H1 (cell line): ENCODE measurements at regions not wholly inside any gene's neighbourhood (a gene's known extent, or its start where the extent isn't known, plus 50 kb on each side); places are given as distances from the start of the nearest gene placed in this dataset.

Source experiments
- CTCF ChIA-PET: fragments of 300-600 bp; sonication (Branson Sonifier 250); formaldehyde crosslinking; loops from one replicate; lab custom pipeline; 2021; ENCODE audit not compliant: partially characterized antibody; lab: Charles Lee
- POLR2A ChIA-PET: fragments of 300-600 bp; sonication (Branson Sonifier 250); formaldehyde crosslinking; loops from one replicate; lab custom pipeline; 2021; ENCODE audit warnings: inconsistent platforms; ENCODE audit not compliant: partially characterized antibody; lab: Charles Lee
- DNase-seq, 2 experiments: peaks; one replicate each; pipeline versions ENCODE4 v3.0.0 to v3.0.0-alpha.2; 2010 to 2022; ENCODE audit warnings: low spot score in 2 of 2, low read depth in 1 of 2, mixed read lengths in 1 of 2
- FAIRE-seq: peaks from 2 replicates; lab custom pipeline; 2011; peaks lifted over from hg19 to GRCh38; lab: Jason Lieb, UNC
- H2AFZ ChIP-seq: 2 replicates; pipeline ENCODE4 v1.8.1; 2012; ENCODE audit warnings: low read length, inconsistent platforms
- H2AK5ac ChIP-seq: 2 replicates; pipeline ENCODE4 v1.6.1; 2013; ENCODE audit warnings: low read depth, low read length
- H2BK120ac ChIP-seq: replicated peaks from 2 replicates; pipeline ENCODE3; 2013; ENCODE audit warnings: low read depth, low read length, inconsistent platforms
- H2BK12ac ChIP-seq: 2 replicates; pipeline ENCODE4 v1.6.1; 2013; ENCODE audit warnings: low read depth, low read length
- H2BK15ac ChIP-seq: 2 replicates; pipeline ENCODE4 v1.6.1; 2013; ENCODE audit warnings: low read length
- H2BK20ac ChIP-seq: 2 replicates; pipeline ENCODE4 v1.6.1; 2013; ENCODE audit warnings: low read length
- H2BK5ac ChIP-seq: 2 replicates; pipeline ENCODE4 v1.6.1; 2013; ENCODE audit warnings: low read depth, low read length
- H3K14ac ChIP-seq: 2 replicates; pipeline ENCODE4 v1.6.1; 2013; ENCODE audit warnings: inconsistent platforms; ENCODE audit not compliant: insufficient read length
- H3K18ac ChIP-seq: 2 replicates; pipeline ENCODE4 v1.6.1; 2013; ENCODE audit warnings: low read length; ENCODE audit errors: extremely low read depth
- H3K23ac ChIP-seq: 2 replicates; pipeline ENCODE4 v1.6.1; 2013; ENCODE audit warnings: inconsistent platforms; ENCODE audit not compliant: insufficient read length
- H3K23me2 ChIP-seq: 2 replicates; pipeline ENCODE4 v1.6.1; 2013; ENCODE audit warnings: low read depth, low read length
- H3K27ac ChIP-seq: 2 replicates; pipeline ENCODE4 v1.6.1; 2011; ENCODE audit warnings: low read depth, low read length, inconsistent platforms
- H3K27me3 ChIP-seq, 4 experiments: replicated peaks in 1 of 4; 1 replicate in 1 of 4; 2 replicates in 3 of 4; pipeline versions ENCODE4 v1.6.1 to v1.8.1; 2011 to 2013; ENCODE audit warnings: low read length in 3 of 4, mild to moderate bottlenecking in 3 of 4, inconsistent platforms in 2 of 4, mixed read lengths in 2 of 4, moderate library complexity in 1 of 4; ENCODE audit not compliant: control insufficient read depth in 3 of 4, insufficient read depth in 3 of 4; ENCODE audit errors: extremely low read depth in 1 of 4
- H3K36me3 ChIP-seq, 4 experiments: 2 replicates each; pipeline versions ENCODE4 v1.6.1 to v1.8.1; 2011 to 2013; ENCODE audit warnings: mild to moderate bottlenecking in 4 of 4, low read length in 3 of 4, moderate library complexity in 2 of 4, control low read depth in 1 of 4, inconsistent platforms in 1 of 4; ENCODE audit not compliant: insufficient read depth in 4 of 4, control insufficient read depth in 2 of 4
- H3K4ac ChIP-seq: replicated peaks from 2 replicates; pipeline ENCODE3; 2013; ENCODE audit warnings: low read length, low read depth, mixed read lengths, inconsistent platforms; ENCODE audit not compliant: insufficient read length
- H3K4me1 ChIP-seq, 4 experiments: replicated peaks in 1 of 4; 1 replicate in 1 of 4; 2 replicates in 3 of 4; pipeline versions ENCODE4 v1.6.1 to v1.8.1; 2011 to 2013; ENCODE audit warnings: low read length in 3 of 4, inconsistent platforms in 2 of 4, mixed read lengths in 1 of 4; ENCODE audit not compliant: insufficient read depth in 4 of 4, control insufficient read depth in 3 of 4
- H3K4me2 ChIP-seq, 2 experiments: 2 replicates each; pipeline versions ENCODE4 v1.6.1 to v1.8.1; 2011 to 2013; ENCODE audit warnings: low read depth in 2 of 2, low read length in 2 of 2, control low read depth in 1 of 2, inconsistent platforms in 1 of 2, mild to moderate bottlenecking in 1 of 2; ENCODE audit not compliant: insufficient read depth in 1 of 2
- H3K4me3 ChIP-seq, 4 experiments: fragments of 200-600, 300-600 bp in 1 of 4; sonication (generic), shearing (Covaris generic), sonication (Bioruptor Twin) in 1 of 4; 2 replicates each; pipeline versions ENCODE4 v1.5.1 to v1.8.1; 2011 to 2016; ENCODE audit warnings: low read length in 4 of 4, low read depth in 3 of 4, control low read depth in 2 of 4, inconsistent platforms in 2 of 4, mild to moderate bottlenecking in 2 of 4, mixed read lengths in 1 of 4, moderate library complexity in 1 of 4; ENCODE audit not compliant: insufficient read depth in 2 of 4; ENCODE audit errors: extremely low read depth in 1 of 4
- H3K56ac ChIP-seq: replicated peaks from 2 replicates; pipeline ENCODE3; 2013; ENCODE audit warnings: low read depth, mild to moderate bottlenecking, mixed read lengths, low read length, inconsistent platforms; ENCODE audit not compliant: insufficient read length
- H3K79me1 ChIP-seq: 2 replicates; pipeline ENCODE4 v1.6.1; 2013; ENCODE audit warnings: low read depth, low read length, control low read depth
- H3K79me2 ChIP-seq, 2 experiments: 2 replicates each; pipeline versions ENCODE4 v1.6.1 to v1.8.1; 2012 to 2013; ENCODE audit warnings: low read length in 2 of 2, mild to moderate bottlenecking in 2 of 2, inconsistent platforms in 1 of 2; ENCODE audit not compliant: insufficient read depth in 2 of 2, control insufficient read depth in 1 of 2
- H3K9ac ChIP-seq, 4 experiments: replicated peaks in 1 of 4; 1 replicate in 1 of 4; 2 replicates in 3 of 4; pipeline versions ENCODE4 v1.6.1 to v1.8.1; 2011 to 2013; ENCODE audit warnings: low read depth in 3 of 4, low read length in 3 of 4, control low read depth in 2 of 4, mild to moderate bottlenecking in 2 of 4, moderate library complexity in 2 of 4, inconsistent platforms in 1 of 4; ENCODE audit errors: extremely low read depth in 1 of 4
- H3K9me3 ChIP-seq, 2 experiments: 2 replicates each; pipeline versions ENCODE4 v1.6.1 to v1.8.1; 2012 to 2013; ENCODE audit warnings: mild to moderate bottlenecking in 2 of 2, moderate library complexity in 2 of 2, control low read depth in 1 of 2, inconsistent platforms in 1 of 2, low read depth in 1 of 2, low read length in 1 of 2, mixed read lengths in 1 of 2; ENCODE audit not compliant: insufficient read depth in 2 of 2
- H4K20me1 ChIP-seq, 2 experiments: replicated peaks in 1 of 2; 2 replicates each; pipeline versions ENCODE3 to v1.8.1; 2011 to 2013; ENCODE audit warnings: inconsistent platforms in 2 of 2, low read length in 2 of 2, mild to moderate bottlenecking in 1 of 2; ENCODE audit not compliant: insufficient read depth in 2 of 2, control insufficient read depth in 1 of 2
- H4K5ac ChIP-seq: 2 replicates; pipeline ENCODE4 v1.6.1; 2013; ENCODE audit warnings: low read length, low read depth, mixed read lengths, inconsistent platforms; ENCODE audit not compliant: insufficient read length
- H4K8ac ChIP-seq: 2 replicates; pipeline ENCODE4 v1.8.0; 2013; ENCODE audit warnings: mild to moderate bottlenecking, moderate library complexity, low read length, inconsistent platforms; ENCODE audit not compliant: insufficient read depth; ENCODE audit errors: extremely low read depth
- H4K91ac ChIP-seq: replicated peaks from 2 replicates; pipeline ENCODE3; 2013; ENCODE audit warnings: low read length, mixed read lengths, inconsistent platforms; ENCODE audit not compliant: insufficient read length
- KDM4A ChIP-seq: IDR thresholded peaks from one replicate; pipeline ENCODE4 v1.7.1; 2012; ENCODE audit warnings: low read depth, mild to moderate bottlenecking, moderate library complexity, low read length, inconsistent platforms; ENCODE audit not compliant: severe bottlenecking
- POLR2AphosphoS5 ChIP-seq: IDR thresholded peaks from 2 replicates; pipeline ENCODE4 v1.6.1; 2011; ENCODE audit warnings: low read depth, low read length
- RBBP5 ChIP-seq: IDR thresholded peaks from 2 replicates; pipeline ENCODE4 v1.7.1; 2012; ENCODE audit warnings: low read depth, mild to moderate bottlenecking, inconsistent platforms, low read length, moderate library complexity, borderline replicate concordance
- SIRT6 ChIP-seq: IDR thresholded peaks from one replicate; pipeline ENCODE4 v1.7.1; 2012; ENCODE audit warnings: low read length, inconsistent platforms
- YY1 ChIP-seq: IDR thresholded peaks from 2 replicates; pipeline ENCODE4 v1.6.1; 2011; ENCODE audit warnings: low read depth, mild to moderate bottlenecking, low read length
- WGBS, 2 experiments: shearing (Covaris generic) in 1 of 2; methylation state at CpG; one replicate each; pipeline versions ENCODE4 v1.1.6 to v1.1.7; 2013 to 2015; ENCODE audit warnings: low lambda C conversion rate in 2 of 2, mixed read lengths in 2 of 2, inconsistent platforms in 1 of 2, low coverage in 1 of 2, missing lambda C conversion rate in 1 of 2; ENCODE audit not compliant: insufficient replicate concordance in 2 of 2, insufficient coverage in 1 of 2, insufficient read length in 1 of 2; ENCODE audit errors: extremely low coverage in 1 of 2, missing lambda C conversion rate in 1 of 2; 5-methylcytosine and 5-hydroxymethylcytosine counted together

DNA sequence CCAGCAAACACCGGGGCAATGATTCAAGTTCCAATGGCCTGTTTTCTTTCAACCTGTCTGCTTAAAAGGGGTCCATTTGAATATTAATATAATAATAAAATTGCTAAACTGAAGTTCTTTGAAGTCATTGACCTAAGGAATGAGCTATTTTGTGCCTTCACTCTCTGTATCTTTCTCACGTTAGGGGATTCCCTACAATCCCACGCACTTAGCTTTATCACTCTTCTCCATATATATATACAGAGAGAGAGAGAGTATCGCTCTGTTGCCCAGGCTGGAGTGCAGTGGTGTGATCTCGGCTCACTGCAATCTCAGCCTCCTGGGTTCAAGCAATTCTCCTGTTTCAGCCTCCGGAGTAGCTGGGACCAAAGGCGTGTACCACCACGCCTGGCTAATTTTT, 83.9 kb upstream of the NWD2 start:
- 75% methylated on average over 8 of the region's 8 CpGs; no CpG with 5 or more reads in 1 of the 2 experiments for WGBS, 2 experiments
- Histone ChIP-seq H3K23me2 (no peaks in the 10 kb centered on the region), H4K20me1 (no peaks in the 10 kb centered on the region), H3K4me2 (no peak overlapping the region), H2BK20ac (no peak overlapping the region), H4K5ac (no peak overlapping the region), H3K4ac (no peak overlapping the region), H3K79me2 (no peaks in the 10 kb centered on the region), H3K18ac (no peak overlapping the region), H2BK15ac (no peak overlapping the region), H3K56ac (no peak overlapping the region), H3K23ac (no peak overlapping the region), H3K9me3 (no peaks in the 10 kb centered on the region), H3K14ac (no peak overlapping the region), H3K79me1 (no peaks in the 10 kb centered on the region), H3K27ac (no peak overlapping the region), H2BK5ac (no peak overlapping the region), H3K27me3 (no peaks in the 10 kb centered on the region), H3K4me1 (no peaks in the 10 kb centered on the region), H4K8ac (no peak overlapping the region), H2AK5ac (no peak overlapping the region), H2AFZ (no peak overlapping the region), H3K4me3 (no peak overlapping the region), H2BK120ac (no peak overlapping the region), H2BK12ac (no peak overlapping the region), H4K91ac (no peak overlapping the region), H3K36me3 (no peaks in the 10 kb centered on the region), H3K9ac (no peak overlapping the region)
- CTCF ChIA-PET = interaction anchor here (0.7 to 2.2 kb wide), 3 partner anchors 10 to 27 kb away, joined by 3 to 10 read pairs (median 4); no protein-coding TSS in a partner anchor
- DNase-seq = no peak
- POLR2A ChIA-PET = no interaction called here
- FAIRE-seq = no peak
- TF ChIP-seq YY1 (no peak), SIRT6 (no peak), POLR2AphosphoS5 (no peak), RBBP5 (no peak), KDM4A (no peak)
